ENCODE measurements at regions not wholly inside any gene's neighbourhood (a gene's known extent, or its start where the extent isn't known, plus 50 kb on each side); places are given as distances from the start of the nearest gene placed in this dataset.
A peak's percentile ranks its signal among the peaks of the same experiment; 100 is the strongest.

GRCh38 chr13:53142306-53142705, 113.7 kb downstream of the OLFM4 start:
- CTCF ChIA-PET, result no interaction called here
- H3K4me1 ChIP-seq (ENCODE audit: control extremely low read depth in 1 of 4, control insufficient read depth in 4 of 4, insufficient read depth in 4 of 4, low read length in 3 of 4), result no peaks in the 10 kb centered on the region
- DNase-seq, result no peak

GRCh38 chr13:53143757-53144339, 115.2 kb downstream of the OLFM4 start:
- 93% methylated on average over 6 of the region's 6 CpGs for WGBS (ENCODE audit: insufficient coverage)

More at GRCh38 chr13:53142306-53142705, 113.7 kb downstream of the OLFM4 start:
- H3K27me3 ChIP-seq (replicated peaks in 2 of 5; ENCODE audit: control insufficient read depth in 4 of 5, insufficient read depth in 5 of 5, low read length in 4 of 5), result peaks cover 0 to 1% (median 0%) of the 10 kb centered on the region in 5 experiments
- no peak overlapping the region for H3K4me3 ChIP-seq (ENCODE audit: control insufficient read depth in 1 of 7, extremely low read depth in 1 of 7, insufficient read depth in 4 of 7, low read depth in 2 of 7, low read length in 6 of 7)
- no peaks in the 10 kb centered on the region for H3K36me3 ChIP-seq (ENCODE audit: control insufficient read depth in 4 of 4, insufficient read depth in 4 of 4, low read length in 3 of 4)
- 100% methylated on average over 2 of the region's 5 CpGs for WGBS (ENCODE audit: insufficient coverage)
- POLR2A ChIA-PET, result no interaction called here
- H3K9me3 ChIP-seq (ENCODE audit: control extremely low read depth in 1 of 5, control insufficient read depth in 4 of 5, insufficient read depth in 2 of 5, low read depth in 1 of 5, low read length in 4 of 5), result no peaks in the 10 kb centered on the region
- no peak overlapping the region for H3K27ac ChIP-seq (ENCODE audit: insufficient read depth in 1 of 2, low read depth in 1 of 2, low read length in 2 of 2, poor library complexity in 1 of 2, severe bottlenecking in 2 of 2)

GRCh38 chr13:53144826-53145225, 116.2 kb downstream of the OLFM4 start:
- ChIA-PET POLR2A (no interaction called here), CTCF (no interaction called here)
- H3K27me3 ChIP-seq (replicated peaks in 2 of 5; ENCODE audit: control insufficient read depth in 4 of 5, insufficient read depth in 5 of 5, low read length in 4 of 5), result peaks cover 0 to 3% (median 0%) of the 10 kb centered on the region in 5 experiments
- no peaks in the 10 kb centered on the region for H3K4me1 ChIP-seq (ENCODE audit: control extremely low read depth in 1 of 4, control insufficient read depth in 4 of 4, insufficient read depth in 4 of 4, low read length in 3 of 4)
- no peaks in the 10 kb centered on the region for H3K9me3 ChIP-seq (ENCODE audit: control extremely low read depth in 1 of 5, control insufficient read depth in 4 of 5, insufficient read depth in 2 of 5, low read depth in 1 of 5, low read length in 4 of 5)
- WGBS (ENCODE audit: insufficient coverage), result 65% methylated on average over 4 of the region's 5 CpGs
- no peak overlapping the region for H3K27ac ChIP-seq (ENCODE audit: insufficient read depth in 1 of 2, low read depth in 1 of 2, low read length in 2 of 2, poor library complexity in 1 of 2, severe bottlenecking in 2 of 2)
- no peak for DNase-seq
- no peak overlapping the region for H3K4me3 ChIP-seq (ENCODE audit: control insufficient read depth in 1 of 7, extremely low read depth in 1 of 7, insufficient read depth in 4 of 7, low read depth in 2 of 7, low read length in 6 of 7)
- no peaks in the 10 kb centered on the region for H3K36me3 ChIP-seq (ENCODE audit: control insufficient read depth in 4 of 4, insufficient read depth in 4 of 4, low read length in 3 of 4)

More at GRCh38 chr13:53143757-53144339, 115.2 kb downstream of the OLFM4 start:
- H3K4me3 ChIP-seq (ENCODE audit: control insufficient read depth in 1 of 7, extremely low read depth in 1 of 7, insufficient read depth in 4 of 7, low read depth in 2 of 7, low read length in 6 of 7), result no peak overlapping the region
- no peaks in the 10 kb centered on the region for H3K4me1 ChIP-seq (ENCODE audit: control extremely low read depth in 1 of 4, control insufficient read depth in 4 of 4, insufficient read depth in 4 of 4, low read length in 3 of 4)
- ChIA-PET POLR2A (no interaction called here), CTCF (no interaction called here)
- DNase-seq, result no peak
- H3K9me3 ChIP-seq (ENCODE audit: control extremely low read depth in 1 of 5, control insufficient read depth in 4 of 5, insufficient read depth in 2 of 5, low read depth in 1 of 5, low read length in 4 of 5), result no peaks in the 10 kb centered on the region
- H3K27me3 ChIP-seq (replicated peaks in 2 of 5; ENCODE audit: control insufficient read depth in 4 of 5, insufficient read depth in 5 of 5, low read length in 4 of 5), result peaks cover 0 to 3% (median 0%) of the 10 kb centered on the region in 5 experiments
- H3K36me3 ChIP-seq (ENCODE audit: control insufficient read depth in 4 of 4, insufficient read depth in 4 of 4, low read length in 3 of 4), result no peaks in the 10 kb centered on the region
- no peak overlapping the region for H3K27ac ChIP-seq (ENCODE audit: insufficient read depth in 1 of 2, low read depth in 1 of 2, low read length in 2 of 2, poor library complexity in 1 of 2, severe bottlenecking in 2 of 2)

- H3K27ac ChIP-seq (ENCODE audit: insufficient read depth in 1 of 2, low read depth in 1 of 2, low read length in 2 of 2, poor library complexity in 1 of 2, severe bottlenecking in 2 of 2), result no peak overlapping the region
- H3K9me3 ChIP-seq (ENCODE audit: control extremely low read depth in 1 of 5, control insufficient read depth in 4 of 5, insufficient read depth in 2 of 5, low read depth in 1 of 5, low read length in 4 of 5), result no peaks in the 10 kb centered on the region
- ChIA-PET POLR2A (no interaction called here), CTCF (interaction anchor here (2.0 kb wide), 1 partner anchor 14 kb away, joined by 5 read pairs; no protein-coding TSS in a partner anchor)
- H3K27me3 ChIP-seq (replicated peaks in 2 of 5; ENCODE audit: control insufficient read depth in 4 of 5, insufficient read depth in 5 of 5, low read length in 4 of 5), result peaks cover 0 to 4% (median 0%) of the 10 kb centered on the region in 5 experiments
- WGBS (ENCODE audit: insufficient coverage), result 89% methylated on average over 5 of the region's 5 CpGs
- no peaks in the 10 kb centered on the region for H3K36me3 ChIP-seq (ENCODE audit: control insufficient read depth in 4 of 4, insufficient read depth in 4 of 4, low read length in 3 of 4)
- H3K4me3 ChIP-seq (ENCODE audit: control insufficient read depth in 1 of 7, extremely low read depth in 1 of 7, insufficient read depth in 4 of 7, low read depth in 2 of 7, low read length in 6 of 7), result no peak overlapping the region
- no peaks in the 10 kb centered on the region for H3K4me1 ChIP-seq (ENCODE audit: control extremely low read depth in 1 of 4, control insufficient read depth in 4 of 4, insufficient read depth in 4 of 4, low read length in 3 of 4)
- no peak for DNase-seq
These were observed 122.0 kb downstream of the OLFM4 start for GRCh38 chr13:53150568-53150967.

- ChIA-PET CTCF (interaction anchor here (0.6 to 2.0 kb wide), 11 partner anchors 10 to 543 kb away, joined by 3 to 8 read pairs (median 4); no protein-coding TSS in a partner anchor), POLR2A (no interaction called here)
- H3K36me3 ChIP-seq (ENCODE audit: control insufficient read depth in 4 of 4, insufficient read depth in 4 of 4, low read length in 3 of 4), result no peaks in the 10 kb centered on the region
- no peaks in the 10 kb centered on the region for H3K9me3 ChIP-seq (ENCODE audit: control extremely low read depth in 1 of 5, control insufficient read depth in 4 of 5, insufficient read depth in 2 of 5, low read depth in 1 of 5, low read length in 4 of 5)
- H3K27ac ChIP-seq (ENCODE audit: insufficient read depth in 1 of 2, low read depth in 1 of 2, low read length in 2 of 2, poor library complexity in 1 of 2, severe bottlenecking in 2 of 2), result no peak overlapping the region
- no peaks in the 10 kb centered on the region for H3K4me1 ChIP-seq (ENCODE audit: control extremely low read depth in 1 of 4, control insufficient read depth in 4 of 4, insufficient read depth in 4 of 4, low read length in 3 of 4)
- H3K4me3 ChIP-seq (ENCODE audit: control insufficient read depth in 1 of 7, extremely low read depth in 1 of 7, insufficient read depth in 4 of 7, low read depth in 2 of 7, low read length in 6 of 7), result no peak overlapping the region
- 33% methylated on average over 3 of the region's 5 CpGs for WGBS (ENCODE audit: insufficient coverage)
- DNase-seq, result peak; percentile 66 to 88 (median 86)
- peaks cover 0 to 4% (median 0%) of the 10 kb centered on the region in 5 experiments for H3K27me3 ChIP-seq (replicated peaks in 2 of 5; ENCODE audit: control insufficient read depth in 4 of 5, insufficient read depth in 5 of 5, low read length in 4 of 5)
These were observed 122.9 kb downstream of the OLFM4 start for GRCh38 chr13:53151336-53152056.

- Histone ChIP-seq H3K4me1 (ENCODE audit: control extremely low read depth in 1 of 4, control insufficient read depth in 4 of 4, insufficient read depth in 4 of 4, low read length in 3 of 4) (no peaks in the 10 kb centered on the region), H3K36me3 (ENCODE audit: control insufficient read depth in 4 of 4, insufficient read depth in 4 of 4, low read length in 3 of 4) (no peaks in the 10 kb centered on the region), H3K27ac (ENCODE audit: insufficient read depth in 1 of 2, low read depth in 1 of 2, low read length in 2 of 2, poor library complexity in 1 of 2, severe bottlenecking in 2 of 2) (no peak overlapping the region), H3K4me3 (ENCODE audit: control insufficient read depth in 1 of 7, extremely low read depth in 1 of 7, insufficient read depth in 4 of 7, low read depth in 2 of 7, low read length in 6 of 7) (no peak overlapping the region), H3K9me3 (ENCODE audit: control extremely low read depth in 1 of 5, control insufficient read depth in 4 of 5, insufficient read depth in 2 of 5, low read depth in 1 of 5, low read length in 4 of 5) (no peaks in the 10 kb centered on the region), H3K27me3 (replicated peaks in 2 of 5; ENCODE audit: control insufficient read depth in 4 of 5, insufficient read depth in 5 of 5, low read length in 4 of 5) (peaks cover 0 to 4% (median 0%) of the 10 kb centered on the region in 5 experiments)
- no peak for DNase-seq
- ChIA-PET CTCF (interaction anchor here (0.7 to 2.0 kb wide), 11 partner anchors 9 to 543 kb away, joined by 3 to 8 read pairs (median 5); no protein-coding TSS in a partner anchor), POLR2A (no interaction called here)
- 20% methylated on average over 4 of the region's 4 CpGs for WGBS (ENCODE audit: insufficient coverage)
These were observed 123.4 kb downstream of the OLFM4 start for GRCh38 chr13:53152057-53152421.

GRCh38 chr13:53158201-53158600, 129.6 kb downstream of the OLFM4 start:
- Histone ChIP-seq H3K27me3 (replicated peaks in 2 of 5; ENCODE audit: control insufficient read depth in 4 of 5, insufficient read depth in 5 of 5, low read length in 4 of 5) (peaks cover 0 to 2% (median 0%) of the 10 kb centered on the region in 5 experiments), H3K4me3 (ENCODE audit: control insufficient read depth in 1 of 7, extremely low read depth in 1 of 7, insufficient read depth in 4 of 7, low read depth in 2 of 7, low read length in 6 of 7) (no peak overlapping the region), H3K4me1 (ENCODE audit: control extremely low read depth in 1 of 4, control insufficient read depth in 4 of 4, insufficient read depth in 4 of 4, low read length in 3 of 4) (no peaks in the 10 kb centered on the region), H3K27ac (ENCODE audit: insufficient read depth in 1 of 2, low read depth in 1 of 2, low read length in 2 of 2, poor library complexity in 1 of 2, severe bottlenecking in 2 of 2) (no peak overlapping the region), H3K9me3 (ENCODE audit: control extremely low read depth in 1 of 5, control insufficient read depth in 4 of 5, insufficient read depth in 2 of 5, low read depth in 1 of 5, low read length in 4 of 5) (no peaks in the 10 kb centered on the region), H3K36me3 (ENCODE audit: control insufficient read depth in 4 of 4, insufficient read depth in 4 of 4, low read length in 3 of 4) (no peaks in the 10 kb centered on the region)
- WGBS (ENCODE audit: insufficient coverage), result 83% methylated on average over 1 of the region's 1 CpG
- POLR2A ChIA-PET, result no interaction called here
- DNase-seq, result no peak
- CTCF ChIA-PET, result no interaction called here

Measured in common myeloid progenitor, CD34-positive (primary cell).